HG03095 (cell line): ENCODE measurements at regions not wholly inside any gene's neighbourhood (a gene's known extent, or its start where the extent isn't known, plus 50 kb on each side); places are given as distances from the start of the nearest gene placed in this dataset.
"Not testable (repeated sequence)": the region's sequence is repeated elsewhere in the genome, so short reads cannot be mapped to it uniquely, and the experiment has no call there.

Source experiments
- ATAC-seq: cut with Tn5 transposase; IDR thresholded peaks from one replicate; pipeline ENCODE4 v1.9.1; 2021; ENCODE audit warnings: moderate library complexity; ENCODE audit not compliant: unreplicated experiment

DNA sequence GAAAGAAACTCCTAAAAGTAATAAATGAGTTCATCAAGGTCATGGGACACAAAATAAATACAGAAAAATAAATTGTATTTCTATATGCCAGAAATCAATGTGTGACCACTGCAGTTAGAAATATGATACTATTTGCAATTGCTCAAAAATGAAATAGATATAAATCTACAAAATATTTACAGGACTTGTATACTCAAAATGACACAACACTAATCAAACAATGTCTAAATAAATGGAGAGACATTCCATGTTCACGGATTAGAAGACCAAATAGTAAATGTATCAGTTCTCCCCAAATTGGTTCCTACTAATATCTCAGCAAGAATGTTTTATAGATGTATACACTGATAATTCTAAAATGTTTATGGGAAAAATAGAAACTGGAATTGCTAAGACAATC lies 345.3 kb downstream of the NR2F1-AS1 start:
- ATAC-seq: no peak

DNA sequence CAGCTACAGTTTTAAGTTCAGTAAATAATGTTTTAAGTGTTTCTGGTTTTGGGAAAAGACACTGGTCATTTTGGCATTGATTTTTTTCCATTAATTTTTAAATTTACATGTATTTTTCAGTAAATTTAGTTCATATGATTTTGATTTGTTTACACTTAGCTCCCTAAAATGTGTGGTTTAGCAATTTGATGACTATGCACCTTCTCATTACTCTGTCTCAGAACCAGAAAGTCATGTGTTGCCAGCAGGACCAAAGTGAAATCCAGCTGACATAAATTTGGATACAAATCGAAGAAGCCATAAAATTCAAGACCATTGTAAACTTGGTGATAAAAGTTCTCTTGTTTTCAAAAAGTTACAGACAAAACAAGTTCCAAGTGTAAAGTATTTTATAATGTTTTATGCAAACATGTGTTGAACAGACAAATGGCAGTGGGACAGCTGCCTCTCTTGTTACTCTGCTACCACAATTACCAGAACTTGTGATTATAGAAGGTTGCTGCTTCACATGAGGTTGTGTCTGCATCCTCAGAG lies 354.8 kb downstream of the NR2F1-AS1 start:
- no peak for ATAC-seq

DNA sequence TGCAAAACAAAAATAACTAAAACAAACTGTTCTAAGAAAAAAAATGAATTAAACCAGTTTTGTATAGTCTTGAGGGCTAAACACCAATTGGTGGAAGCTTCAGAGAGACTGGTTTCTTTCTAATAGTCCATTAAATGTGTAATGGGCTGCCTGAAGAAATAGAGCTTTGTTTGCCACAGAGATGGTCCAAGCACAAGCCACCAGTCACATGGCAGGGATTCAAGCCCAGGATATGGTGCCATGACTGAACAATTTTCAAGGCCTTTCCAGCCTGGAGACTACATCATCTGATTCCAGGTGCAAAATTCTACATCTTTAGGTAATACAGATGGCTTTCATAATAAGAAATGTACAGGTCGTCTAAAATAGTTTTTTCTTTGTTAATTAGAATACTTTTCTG lies 355.3 kb downstream of the NR2F1-AS1 start:
- ATAC-seq: no peak

DNA sequence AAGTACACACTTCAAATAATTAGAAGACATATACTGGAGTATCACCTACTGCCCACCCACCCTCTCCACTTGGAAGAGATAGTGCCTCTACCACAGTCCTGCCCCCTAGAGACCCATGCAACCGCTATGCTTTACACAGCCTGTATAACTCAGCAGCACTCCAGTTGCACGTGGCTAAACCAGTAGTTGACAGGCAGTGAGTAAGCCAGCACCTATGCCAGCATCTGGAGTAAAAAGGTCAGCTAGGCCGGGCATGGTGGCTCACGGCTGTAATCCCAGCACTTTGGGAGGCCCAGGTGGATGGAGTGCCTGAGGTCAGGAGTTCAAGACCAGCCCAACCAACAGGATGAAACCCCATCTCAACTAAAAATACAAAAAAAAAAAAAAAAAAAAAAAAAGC lies 356.4 kb downstream of the NR2F1-AS1 start:
- ATAC-seq: no peak

DNA sequence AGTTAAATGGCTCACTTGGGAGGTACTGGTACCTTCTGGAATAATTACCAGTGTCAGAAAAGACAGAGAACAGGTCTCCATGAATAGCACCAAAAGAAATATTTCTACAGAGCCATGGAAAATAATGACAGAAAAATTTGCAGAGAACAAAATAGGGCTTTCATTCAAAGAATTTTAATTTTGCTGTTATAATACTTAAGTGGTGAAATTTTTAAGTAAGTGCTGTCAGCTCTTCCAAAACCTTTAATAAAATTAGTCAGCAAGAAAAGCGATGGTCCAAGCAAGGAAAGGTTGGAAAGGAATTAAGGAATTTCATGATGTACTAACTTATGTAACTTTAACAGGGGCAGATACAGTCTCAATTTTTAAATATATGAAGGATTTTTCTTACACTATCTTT lies 359.2 kb downstream of the NR2F1-AS1 start:
- no peak for ATAC-seq

DNA sequence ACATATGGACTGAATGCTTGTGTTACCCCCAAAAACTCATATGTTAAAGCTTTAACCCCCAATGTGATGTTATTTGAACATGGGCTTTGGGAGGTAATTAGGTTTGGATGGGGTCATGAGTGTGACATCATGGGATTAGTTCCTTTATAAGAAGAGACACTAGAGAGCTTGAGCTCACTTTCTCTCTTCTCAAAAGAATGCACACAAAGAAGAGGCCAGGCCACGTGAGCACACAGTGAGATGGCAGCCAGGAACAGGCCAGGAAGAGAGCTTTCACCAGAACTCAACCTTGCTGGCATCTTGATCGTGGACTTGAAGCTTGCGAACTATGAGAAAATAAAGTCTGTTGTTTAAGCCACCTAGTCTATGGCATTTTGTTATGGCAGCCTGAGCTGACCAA lies 360.6 kb downstream of the NR2F1-AS1 start:
- ATAC-seq: no peak

DNA sequence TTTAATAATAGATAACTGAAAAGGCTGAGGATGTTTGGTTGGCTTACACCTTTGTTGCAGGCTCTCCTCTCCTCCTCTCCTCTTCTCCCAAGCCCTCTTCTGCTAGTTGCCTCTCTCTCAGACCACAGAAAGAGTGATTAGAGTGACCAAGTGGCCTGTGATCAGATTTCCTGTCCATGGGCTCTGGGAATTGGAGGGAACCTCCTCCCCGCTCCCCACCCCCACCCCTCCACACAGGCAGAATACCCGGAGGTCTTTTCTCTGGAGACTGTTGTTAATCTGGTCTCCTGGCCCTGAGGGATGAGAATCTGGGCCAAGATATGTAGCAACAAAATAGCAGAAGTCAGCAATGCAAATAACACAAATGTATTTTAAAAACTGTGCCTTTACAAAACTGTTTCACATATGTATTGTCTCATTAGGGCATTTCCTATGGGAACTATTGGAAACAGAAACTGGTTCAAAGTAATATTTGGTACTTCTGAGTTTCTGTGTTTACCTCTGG lies 361.3 kb downstream of the NR2F1-AS1 start:
- no peak for ATAC-seq

DNA sequence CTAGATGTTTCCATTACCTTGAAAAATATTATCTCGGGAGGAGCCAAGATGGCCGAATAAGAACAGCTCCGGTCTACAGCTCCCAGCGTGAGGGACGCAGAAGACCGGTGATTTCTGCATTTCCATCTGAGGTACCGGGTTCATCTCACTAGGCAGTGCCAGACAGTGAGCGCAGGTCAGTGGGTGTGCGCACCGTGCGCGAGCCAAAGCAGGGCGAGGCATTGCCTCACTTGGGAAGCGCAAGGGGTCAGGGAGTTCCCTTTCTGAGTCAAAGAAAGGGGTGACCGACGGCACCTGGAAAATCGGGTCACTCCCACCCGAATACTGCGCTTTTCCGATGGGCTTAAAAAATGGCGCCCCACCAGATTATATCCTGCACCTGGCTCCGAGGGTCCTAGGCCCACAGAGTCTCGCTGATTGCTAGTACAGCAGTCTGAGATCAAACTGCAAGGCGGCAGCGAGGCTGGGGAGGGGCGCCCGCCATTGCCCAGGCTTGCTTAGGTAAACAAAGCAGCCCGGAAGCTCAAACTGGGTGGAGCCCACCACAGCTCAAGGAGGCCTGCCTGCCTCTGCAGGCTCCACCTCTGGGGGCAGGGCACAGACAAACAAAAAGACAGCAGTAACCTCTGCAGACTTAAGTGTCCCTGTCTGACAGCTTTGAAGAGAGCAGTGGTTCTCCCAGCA lies 367.8 kb downstream of the NR2F1-AS1 start:
- ATAC-seq: not testable (repeated sequence)

DNA sequence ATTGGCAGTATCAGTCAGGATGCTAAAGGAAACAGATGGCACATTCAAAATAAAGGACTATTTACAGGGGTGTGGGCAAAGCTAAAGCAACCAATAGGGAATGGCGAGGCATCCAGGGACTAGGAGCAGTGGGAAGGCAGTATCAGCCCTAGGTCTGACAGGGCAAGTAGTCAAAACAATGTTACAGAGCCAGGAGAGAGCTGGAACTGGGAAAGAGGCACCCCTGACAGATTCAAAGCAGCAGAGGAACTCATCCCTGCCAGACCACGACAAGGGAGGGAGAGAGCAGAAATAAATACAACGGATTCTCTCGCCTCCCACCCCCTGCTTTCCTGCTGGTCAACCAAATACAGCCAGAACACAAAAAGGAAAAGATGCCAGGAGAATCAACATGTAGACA lies 371.5 kb downstream of the NR2F1-AS1 start:
- no peak for ATAC-seq

DNA sequence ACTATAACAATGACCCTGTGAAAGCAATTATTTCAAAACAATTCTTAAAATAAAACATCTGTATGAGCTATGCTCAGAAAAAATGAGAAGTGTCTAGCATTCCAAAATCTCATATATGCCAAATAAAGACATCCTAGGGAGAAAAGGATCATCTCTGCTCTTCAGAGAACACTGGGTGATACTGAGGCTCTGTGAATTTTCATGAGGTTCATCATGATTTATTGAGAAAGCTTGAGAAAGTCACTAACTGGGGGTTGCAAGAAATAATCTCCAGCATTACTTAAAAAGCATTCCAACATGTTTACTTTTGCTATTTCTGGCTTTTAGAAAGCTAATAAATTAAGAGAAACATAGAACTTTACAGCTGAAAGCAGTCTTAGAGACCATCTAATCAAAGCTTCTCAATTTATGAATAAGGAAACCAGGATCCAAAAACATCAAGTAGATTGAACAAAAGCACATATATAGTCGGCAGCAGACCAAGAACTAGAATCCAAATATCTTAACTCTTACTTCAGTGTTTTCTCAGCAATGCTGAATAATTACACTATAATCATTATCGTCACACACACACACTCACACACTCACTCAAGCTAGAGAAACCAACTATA lies 372.8 kb downstream of the NR2F1-AS1 start:
- no peak for ATAC-seq

DNA sequence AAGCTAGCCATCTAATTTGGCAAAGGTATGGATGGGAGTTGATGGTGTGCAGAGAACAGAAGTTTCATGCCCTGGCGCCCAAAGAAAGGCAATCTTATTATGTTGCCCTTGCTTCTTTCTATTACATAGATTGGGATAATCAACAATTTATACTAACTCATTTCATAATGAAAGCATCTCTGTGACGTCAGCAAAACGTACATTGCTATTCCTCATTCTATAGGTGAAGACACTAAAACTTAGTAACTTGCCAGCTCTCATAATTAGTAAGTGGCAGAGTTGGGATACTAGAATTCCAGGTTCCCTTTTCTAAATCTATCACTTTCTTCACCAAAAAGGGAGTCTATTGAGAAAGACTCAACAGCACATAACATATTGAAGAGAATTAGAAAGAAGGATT lies 374.8 kb downstream of the NR2F1-AS1 start:
- no peak for ATAC-seq

DNA sequence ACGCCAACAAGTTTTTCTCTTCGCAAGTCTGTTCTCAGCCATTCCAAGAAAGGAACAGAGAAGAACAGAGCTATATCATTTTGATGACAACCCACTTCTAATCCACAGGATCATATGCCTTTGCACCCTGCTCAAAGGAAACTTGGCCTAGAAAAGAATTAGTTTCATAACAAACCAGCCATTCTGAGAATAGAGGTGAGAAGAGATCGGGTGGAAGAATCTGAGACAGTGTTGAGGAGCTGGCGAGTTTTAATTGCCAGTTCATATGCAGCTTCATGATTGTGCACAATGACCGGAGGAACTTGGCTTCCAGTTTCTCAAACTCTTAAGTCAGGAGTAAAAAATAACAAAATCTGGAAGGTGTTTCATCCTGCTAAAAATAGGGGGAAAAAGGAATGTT lies 380.0 kb downstream of the NR2F1-AS1 start:
- ATAC-seq: no peak

DNA sequence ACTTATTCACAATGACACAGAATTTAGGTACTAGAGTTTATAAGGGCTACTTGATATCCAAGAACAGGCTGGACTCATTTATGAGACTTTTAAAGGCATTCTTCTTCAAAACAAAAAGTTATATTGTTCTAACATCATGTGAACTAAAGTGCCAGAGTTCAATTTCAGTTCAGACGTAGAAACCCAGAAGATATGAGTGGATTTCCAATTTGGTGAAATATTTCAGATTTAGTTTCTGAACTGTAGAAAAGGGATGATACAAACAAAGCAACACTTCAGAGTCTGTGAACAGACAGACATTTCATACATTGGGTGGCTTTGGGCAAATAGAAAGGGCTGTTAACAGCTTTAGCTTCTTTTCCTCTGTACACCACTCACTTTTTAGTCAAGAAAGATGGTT lies 384.0 kb downstream of the NR2F1-AS1 start:
- no peak for ATAC-seq

DNA sequence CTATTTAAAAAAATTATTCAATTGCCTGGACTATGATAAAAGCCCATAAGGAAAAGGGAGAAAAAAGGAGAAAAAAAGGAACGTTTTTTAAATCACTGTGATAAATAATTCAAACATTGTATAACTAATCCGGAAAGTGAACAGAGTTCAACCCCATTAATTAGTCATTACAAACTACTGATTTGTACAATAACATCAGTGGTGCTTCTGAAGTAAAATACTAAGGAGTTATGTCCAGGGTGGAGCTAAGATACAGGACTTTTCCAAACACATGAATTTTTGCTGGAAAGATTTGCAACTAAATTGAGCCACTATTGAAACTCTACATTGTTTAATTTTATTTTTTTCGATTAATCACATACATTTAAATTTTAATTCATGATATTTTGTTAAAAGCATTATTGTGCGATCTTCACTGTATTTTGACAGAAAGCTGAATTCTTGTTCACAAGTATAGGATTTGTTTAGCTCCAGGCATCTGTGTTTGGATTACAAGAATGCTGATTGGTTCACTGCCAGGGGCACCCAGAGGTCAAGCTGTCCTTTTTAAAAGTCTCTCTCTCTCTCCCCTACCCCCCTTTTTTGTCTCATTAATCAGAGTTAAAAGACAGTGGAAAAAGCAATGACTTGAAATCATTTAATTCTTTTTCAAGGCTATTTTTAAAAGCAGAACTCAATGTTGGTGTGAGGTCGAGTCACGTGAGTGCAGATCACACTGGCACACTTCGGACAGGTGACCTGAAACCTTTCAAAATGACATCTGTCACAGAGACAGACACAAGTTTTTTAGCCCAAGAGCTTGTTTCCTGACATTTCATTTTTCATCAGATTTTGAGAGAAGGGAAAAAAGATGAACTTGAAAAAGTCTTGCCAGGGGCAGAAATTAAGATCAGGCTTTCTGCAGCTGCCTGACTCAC lies 387.3 kb downstream of the NR2F1-AS1 start:
- no peak for ATAC-seq

DNA sequence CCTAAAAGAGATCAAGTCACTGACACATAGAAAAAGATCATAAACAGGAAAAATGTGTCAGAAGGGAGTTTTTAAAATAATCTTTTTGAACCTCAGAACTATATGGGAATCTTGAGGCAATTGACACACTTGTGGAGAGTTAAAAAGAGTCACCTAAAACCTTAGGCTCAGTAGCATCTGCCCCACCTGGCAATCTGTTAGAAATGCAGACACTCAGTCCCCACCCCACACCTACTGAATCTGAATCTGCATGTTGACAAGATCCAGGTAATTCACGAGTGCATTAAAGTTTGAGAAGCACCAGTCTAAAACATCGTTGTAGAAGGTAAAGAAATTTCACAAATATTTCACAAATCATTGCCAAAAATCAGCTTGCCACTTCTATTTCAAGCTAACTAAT lies 388.3 kb downstream of the NR2F1-AS1 start:
- no peak for ATAC-seq

DNA sequence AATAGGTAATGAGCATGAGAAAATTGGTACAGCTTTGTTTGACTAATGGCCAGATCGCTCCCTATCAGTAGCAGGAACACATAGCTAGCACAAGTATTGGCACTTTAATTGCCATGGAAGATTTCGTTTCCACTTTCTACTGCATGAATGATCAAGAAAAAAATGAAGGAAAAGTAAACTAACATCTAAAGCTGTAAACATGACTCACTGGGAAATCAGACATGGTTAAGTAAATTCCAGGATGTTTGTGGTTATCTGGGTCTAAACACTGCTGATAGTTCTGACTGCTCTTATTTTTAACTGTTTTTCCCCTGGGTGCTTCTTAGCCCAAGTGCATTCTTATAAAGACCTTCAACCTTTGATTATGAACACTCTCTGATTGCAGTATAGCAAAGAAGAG lies 388.9 kb downstream of the NR2F1-AS1 start:
- no peak for ATAC-seq

DNA sequence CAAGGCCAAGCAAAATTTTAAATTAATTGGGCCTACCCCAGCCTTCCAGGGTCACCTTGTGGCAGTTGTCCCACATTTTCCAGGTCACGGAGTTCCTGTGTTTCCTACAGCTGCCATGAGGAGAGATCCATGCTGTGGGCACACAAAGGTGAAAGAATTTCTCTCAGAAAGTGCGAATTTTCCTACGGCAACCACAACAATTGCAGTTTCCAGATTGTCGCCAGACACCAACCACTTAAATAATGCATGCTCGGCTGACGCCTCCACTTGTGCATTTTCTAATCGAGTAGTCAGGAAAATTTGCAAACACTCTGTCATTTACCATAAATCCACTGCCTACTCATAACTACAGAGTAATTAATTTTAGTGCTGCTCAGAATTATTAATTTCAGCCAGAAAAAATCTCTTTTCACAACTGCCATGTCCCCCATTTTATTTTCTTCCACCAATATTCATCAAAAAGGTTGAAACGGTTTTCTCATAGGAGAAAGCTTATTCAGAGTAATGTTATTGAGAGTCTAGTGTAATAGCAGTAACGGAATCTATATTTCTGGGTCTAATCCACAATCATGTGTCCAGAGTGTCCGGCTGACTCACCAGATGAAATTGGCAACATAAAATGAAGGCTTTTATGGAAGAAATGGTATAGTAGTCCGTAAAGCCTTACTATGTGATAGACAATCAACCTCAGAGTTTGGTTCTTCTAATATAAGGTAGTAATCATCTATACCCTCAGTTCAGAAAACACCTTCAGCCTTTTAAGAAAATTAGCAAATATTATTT lies 389.8 kb downstream of the NR2F1-AS1 start:
- ATAC-seq: no peak

DNA sequence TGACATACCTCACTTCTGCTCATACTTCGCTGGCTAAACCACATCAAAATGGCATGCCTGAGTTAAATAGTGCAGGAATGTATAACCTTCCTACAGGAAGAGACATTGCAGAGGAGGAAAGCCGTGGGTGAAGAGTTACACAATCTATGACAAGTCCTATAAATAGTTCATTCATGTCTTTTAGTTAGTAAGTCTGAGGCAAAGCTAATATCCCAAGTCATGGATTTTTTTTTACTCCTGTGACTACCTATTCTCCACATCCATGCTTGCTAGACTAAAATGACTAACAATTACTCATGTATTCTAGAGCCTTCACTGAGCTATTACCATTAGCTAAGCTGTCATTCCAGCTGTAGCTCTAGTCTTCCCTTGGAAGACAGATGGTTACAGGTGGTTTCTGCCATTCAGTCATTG lies 391.3 kb downstream of the NR2F1-AS1 start:
- no peak for ATAC-seq

DNA sequence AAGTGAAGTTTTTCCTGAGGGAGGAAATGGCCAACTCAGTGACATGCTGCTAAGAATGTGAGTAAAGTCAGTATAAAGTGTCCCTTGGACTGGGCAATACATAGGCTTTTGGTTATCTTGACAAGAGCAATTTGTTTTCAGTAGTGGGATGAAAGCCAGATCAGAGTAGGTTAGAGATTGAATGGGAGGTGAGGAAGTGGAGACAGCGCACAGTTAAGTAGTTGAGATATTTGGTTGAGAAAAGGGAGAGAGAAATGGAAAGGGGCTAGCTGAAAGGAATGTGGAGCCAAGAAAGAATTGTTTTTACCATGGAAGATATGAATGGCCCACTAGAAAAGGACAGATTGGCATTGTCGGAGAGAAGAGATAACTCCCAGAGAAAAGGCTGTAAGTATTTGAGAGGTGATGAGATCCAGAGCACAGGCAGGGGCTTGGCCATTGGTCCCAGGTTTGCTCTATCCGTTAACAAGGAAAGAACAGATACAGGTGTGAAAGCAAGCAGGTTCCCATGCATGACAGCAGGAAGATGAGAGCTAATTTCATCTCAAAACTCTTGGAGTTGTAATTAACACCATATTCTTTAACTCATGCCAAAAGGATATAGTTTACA lies 392.0 kb downstream of the NR2F1-AS1 start:
- ATAC-seq: no peak

DNA sequence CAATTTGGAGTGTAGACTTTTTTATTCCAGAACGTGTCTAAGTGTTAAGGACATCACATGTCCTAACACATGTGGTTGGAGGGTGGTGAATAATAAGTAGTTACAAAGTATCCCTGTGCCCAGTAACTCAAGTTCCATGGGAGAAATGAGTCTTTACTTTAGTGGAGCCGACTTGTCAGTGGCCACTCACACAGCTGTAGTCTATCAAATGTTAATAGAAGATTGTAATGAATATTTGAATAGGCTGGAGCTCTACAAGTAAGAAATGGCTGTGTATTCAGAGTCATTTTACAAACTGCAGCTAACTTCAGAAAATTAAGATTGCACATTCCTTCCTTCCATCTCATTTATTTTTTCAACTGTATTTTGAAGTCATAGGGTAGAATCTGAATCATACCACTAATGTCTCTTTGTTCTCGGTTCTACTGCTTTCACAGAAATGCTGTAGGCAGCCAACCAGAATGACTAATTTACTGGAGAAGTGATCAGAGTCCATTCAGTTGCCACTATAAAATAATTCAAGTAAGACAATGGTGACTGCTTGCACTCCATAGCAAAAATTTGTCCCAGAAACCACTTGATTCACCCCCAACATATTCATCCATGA lies 394.8 kb downstream of the NR2F1-AS1 start:
- no peak for ATAC-seq
